Fibroblast of mammary gland (primary cell): ENCODE measurements at regions not wholly inside any gene's neighbourhood (a gene's known extent, or its start where the extent isn't known, plus 50 kb on each side); places are given as distances from the start of the nearest gene placed in this dataset.

Experiments used
- DNase-seq: peaks from one replicate; pipeline ENCODE4 v3.0.0-alpha.2; 2010; ENCODE audit warnings: low read depth
- H3K4me3 ChIP-seq: 2 replicates; pipeline ENCODE4 v1.5.1; 2011; ENCODE audit warnings: low read depth, mild to moderate bottlenecking, low read length, moderate library complexity; ENCODE audit not compliant: control insufficient read depth
- CTCF ChIP-seq: conservative IDR thresholded peaks from 2 replicates; pipeline ENCODE4 v1.5.1; 2011; ENCODE audit warnings: low read depth, low read length, inconsistent platforms; ENCODE audit not compliant: control insufficient read depth, insufficient read depth

GRCh38 chr2:129293326-129293725 is 686.1 kb upstream of the RAB6C start:
- H3K4me3 ChIP-seq, result no peak overlapping the region
- no peak for TF ChIP-seq CTCF
- no peak for DNase-seq

- no peak for TF ChIP-seq CTCF
- no peak overlapping the region for H3K4me3 ChIP-seq
- DNase-seq, result no peak
These were observed 683.1 kb upstream of the RAB6C start for GRCh38 chr2:129296396-129296795.

- no peak overlapping the region for H3K4me3 ChIP-seq
- no peak for TF ChIP-seq CTCF
- DNase-seq, result no peak
These were observed 682.7 kb upstream of the RAB6C start for GRCh38 chr2:129296806-129297205.

GRCh38 chr2:129297430-129297829 is 682.0 kb upstream of the RAB6C start:
- H3K4me3 ChIP-seq, result no peak overlapping the region
- TF ChIP-seq CTCF, result no peak
- DNase-seq, result no peak

- no peak for TF ChIP-seq CTCF
- DNase-seq, result no peak
- H3K4me3 ChIP-seq, result no peak overlapping the region
These were observed 680.1 kb upstream of the RAB6C start for GRCh38 chr2:129299338-129299737.

GRCh38 chr2:129299756-129300155 is 679.7 kb upstream of the RAB6C start:
- no peak for DNase-seq
- no peak overlapping the region for H3K4me3 ChIP-seq
- no peak for TF ChIP-seq CTCF

GRCh38 chr2:129300456-129300855 is 679.0 kb upstream of the RAB6C start:
- no peak for DNase-seq
- H3K4me3 ChIP-seq, result no peak overlapping the region
- no peak for TF ChIP-seq CTCF
